ENCODE measurements at regions not wholly inside any gene's neighbourhood (a gene's known extent, or its start where the extent isn't known, plus 50 kb on each side); places are given as distances from the start of the nearest gene placed in this dataset.

- DNase-seq = no peak
Measured at GRCh38 chr6:25041485-25042035, 105.8 kb upstream of the RIPOR2 start.

- DNase-seq = peak; percentile 52
Measured at GRCh38 chr6:25042036-25042521, 106.3 kb upstream of the RIPOR2 start.

- no peak for DNase-seq
Measured at GRCh38 chr6:25042536-25042935, 106.8 kb upstream of the RIPOR2 start.

- DNase-seq = no peak
Measured at GRCh38 chr6:25042984-25043725, 107.4 kb upstream of the RIPOR2 start.

GRCh38 chr6:25043892-25044291 is 108.1 kb upstream of the RIPOR2 start:
- no peak for DNase-seq

GRCh38 chr6:25046942-25047341 is 111.2 kb upstream of the RIPOR2 start:
- DNase-seq = no peak

GRCh38 chr6:25050356-25050755 is 114.6 kb upstream of the RIPOR2 start:
- DNase-seq = peak; percentile 61

GRCh38 chr6:25051083-25051482 is 115.3 kb upstream of the RIPOR2 start:
- no peak for DNase-seq

- DNase-seq = no peak
Measured at GRCh38 chr6:25052181-25052580, 116.4 kb upstream of the RIPOR2 start.

- DNase-seq = no peak
Measured at GRCh38 chr6:25053875-25054371, 118.2 kb upstream of the RIPOR2 start.

- no peak for DNase-seq
Measured at GRCh38 chr6:25054469-25054868, 118.7 kb upstream of the RIPOR2 start.

- DNase-seq = peak; percentile 13
Measured at GRCh38 chr6:25056130-25056529, 120.4 kb upstream of the RIPOR2 start.

GRCh38 chr6:25057111-25057905 is 121.5 kb upstream of the RIPOR2 start:
- DNase-seq = no peak

- no peak for DNase-seq
Measured at GRCh38 chr6:25058441-25058840, 122.7 kb upstream of the RIPOR2 start.

- no peak for DNase-seq
Measured at GRCh38 chr6:25058941-25059340, 123.2 kb upstream of the RIPOR2 start.

- no peak for DNase-seq
Measured at GRCh38 chr6:25060522-25060921, 124.8 kb upstream of the RIPOR2 start.

- DNase-seq = no peak
Measured at GRCh38 chr6:25061289-25061936, 125.7 kb upstream of the RIPOR2 start.

GRCh38 chr6:25062070-25062811 is 126.5 kb upstream of the RIPOR2 start:
- no peak for DNase-seq

GRCh38 chr6:25064006-25064405 is 128.2 kb upstream of the RIPOR2 start:
- no peak for DNase-seq

GRCh38 chr6:25065666-25066065 is 129.9 kb upstream of the RIPOR2 start:
- no peak for DNase-seq

- no peak for DNase-seq
Measured at GRCh38 chr6:25066593-25066992, 130.8 kb upstream of the RIPOR2 start.

- DNase-seq = no peak
Measured at GRCh38 chr6:25068866-25069265, 133.1 kb upstream of the RIPOR2 start.

Measured in activated naive CD4-positive, alpha-beta T cell treated with anti-CD3 and anti-CD28 coated beads, Interleukin-2, amount 50 U/mL, for 16 hours (primary cell).